A549 (cell line): ENCODE measurements at regions not wholly inside any gene's neighbourhood (a gene's known extent, or its start where the extent isn't known, plus 50 kb on each side); places are given as distances from the start of the nearest gene placed in this dataset.
A peak's percentile ranks its signal among the peaks of the same experiment; 100 is the strongest.

ENCODE experiments used
- ATAC-seq, 2 experiments: fragments of 200-7000 bp in 1 of 2; fragments of >200 bp in 1 of 2; cut with Nextera tagmentation in 1 of 2; cut with Tn5 transposase in 1 of 2; 3 replicates each; pipeline versions ENCODE4 v1.8.0 to v1.9.1; 2018 to 2020; ENCODE audit warnings: mild to moderate bottlenecking in 1 of 2, moderate library complexity in 1 of 2
- CTCF ChIA-PET: fragments of 300-600 bp; sonication (Branson Sonifier 250); formaldehyde crosslinking; extraction: SDS; loops from one replicate; lab custom pipeline; 2021; ENCODE audit warnings: antibody characterized with exemption, inconsistent platforms; lab: Yijun Ruan, JAX
- POLR2A ChIA-PET: fragments of 350-600 bp; formaldehyde crosslinking; extraction: SDS; loops from one replicate; lab custom pipeline; 2021; ENCODE audit warnings: antibody characterized with exemption, inconsistent platforms; lab: Yijun Ruan, JAX
- DNase-seq, 2 experiments: peaks; one replicate each; pipeline versions ENCODE4 v3.0.0 to v3.0.0-alpha.2; 2011 to 2016; ENCODE audit warnings: low read depth in 1 of 2, low spot score in 1 of 2
- FAIRE-seq: peaks from 2 replicates; lab custom pipeline; 2011; peaks lifted over from hg19 to GRCh38; lab: Jason Lieb, UNC
- H3K27ac ChIP-seq, 2 experiments: fragments of >200 bp; sonication (Bioruptor Twin); formaldehyde crosslinking; 3 replicates each; pipeline ENCODE4 v1.5.1; 2016 to 2017
- H3K4me1 ChIP-seq: fragments of >200 bp; sonication (Bioruptor Twin); formaldehyde crosslinking; 3 replicates; pipeline ENCODE4 v1.6.1; 2016
- H3K4me2 ChIP-seq: fragments of >200 bp; sonication (Bioruptor Twin); formaldehyde crosslinking; 3 replicates; pipeline ENCODE4 v1.6.1; 2016
- H3K4me3 ChIP-seq: fragments of >200 bp; sonication (Bioruptor Twin); formaldehyde crosslinking; 3 replicates; pipeline ENCODE4 v1.5.1; 2016
- H3K9me3 ChIP-seq: fragments of >200 bp; sonication (Bioruptor Twin); formaldehyde crosslinking; 3 replicates; pipeline ENCODE4 v1.6.1; 2016
- ATOH8 ChIP-seq: fragments of 250-450 bp; sonication (Bioruptor Pico); IDR thresholded peaks from 2 replicates; pipeline ENCODE4 v1.5.0; 2020; ENCODE audit warnings: low read depth, mild to moderate bottlenecking, moderate library complexity
- BHLHE40 ChIP-seq: IDR thresholded peaks from 2 replicates; pipeline ENCODE4 v1.6.1; 2012; ENCODE audit warnings: low read depth, low read length, inconsistent platforms
- CBX2 ChIP-seq: fragments of 200-600 bp; sonication (generic); IDR thresholded peaks from 2 replicates; pipeline ENCODE4 v1.6.1; 2016; ENCODE audit warnings: low read depth, mild to moderate bottlenecking, borderline replicate concordance
- CBX8 ChIP-seq: fragments of 200-600 bp; sonication (generic); IDR thresholded peaks from 2 replicates; pipeline ENCODE4 v1.6.1; 2016
- EHF ChIP-seq: fragments of 250-450 bp; sonication (Bioruptor Pico); IDR thresholded peaks from 2 replicates; pipeline ENCODE4 v1.5.0; 2020; ENCODE audit warnings: mild to moderate bottlenecking
- EP300 ChIP-seq, 2 experiments: fragments of >200 bp; sonication (Bioruptor Twin); formaldehyde crosslinking; IDR thresholded peaks; 2 replicates in 1 of 2; 3 replicates in 1 of 2; pipeline ENCODE4 v1.6.1; 2016 to 2017
- FOSB ChIP-seq: fragments of 250-450 bp; sonication (Bioruptor Pico); IDR thresholded peaks from 2 replicates; pipeline ENCODE4 v1.5.0; 2020; ENCODE audit warnings: mild to moderate bottlenecking, moderate library complexity
- GATA3 ChIP-seq: IDR thresholded peaks from 2 replicates; pipeline ENCODE4 v1.6.1; 2012; ENCODE audit warnings: borderline replicate concordance
- HOXB13 ChIP-seq: fragments of 250-450 bp; sonication (Bioruptor Pico); IDR thresholded peaks from 2 replicates; pipeline ENCODE4 v1.5.0; 2020; ENCODE audit warnings: low read depth, mild to moderate bottlenecking, moderate library complexity
- HOXB5 ChIP-seq: fragments of 250-450 bp; sonication (Bioruptor Pico); IDR thresholded peaks from 2 replicates; pipeline ENCODE4 v1.5.0; 2020; ENCODE audit warnings: mild to moderate bottlenecking, moderate library complexity
- JUNB ChIP-seq: fragments of >200 bp; sonication (Bioruptor Twin); formaldehyde crosslinking; IDR thresholded peaks from 2 replicates; pipeline ENCODE4 v1.6.1; 2016
- MAFK ChIP-seq: fragments of 450-650 bp; IDR thresholded peaks from 2 replicates; pipeline ENCODE4 v1.6.1; 2014; ENCODE audit not compliant: partially characterized antibody
- MAX ChIP-seq: IDR thresholded peaks from 2 replicates; pipeline ENCODE4 v1.6.1; 2012
- NFE2L2 ChIP-seq: fragments of 150-350 bp; conservative IDR thresholded peaks from 2 replicates; pipeline ENCODE4 v1.6.1; 2014; ENCODE audit warnings: low read length
- NPAS2 ChIP-seq: fragments of 250-450 bp; sonication (Bioruptor Pico); IDR thresholded peaks from 2 replicates; pipeline ENCODE4 v1.8.0; 2022; ENCODE audit warnings: mild to moderate bottlenecking, moderate library complexity, borderline replicate concordance
- POLR2A ChIP-seq: IDR thresholded peaks from 2 replicates; pipeline ENCODE4 v1.6.1; 2012; ENCODE audit warnings: mild to moderate bottlenecking, low read length
- RAD21 ChIP-seq, 2 experiments: fragments of >200 bp in 1 of 2; sonication (Bioruptor Twin) in 1 of 2; formaldehyde crosslinking in 1 of 2; IDR thresholded peaks in 1 of 2; conservative IDR thresholded peaks in 1 of 2; 2 replicates in 1 of 2; 3 replicates in 1 of 2; pipeline ENCODE4 v1.6.1; 2012 to 2018; ENCODE audit warnings: inconsistent platforms in 1 of 2
- RCOR1 ChIP-seq: fragments of 150-350 bp; IDR thresholded peaks from 2 replicates; pipeline ENCODE4 v1.6.1; 2014; ENCODE audit warnings: antibody characterized with exemption, low read length, low read depth
- RFX5 ChIP-seq: fragments of 450-650 bp; IDR thresholded peaks from 2 replicates; pipeline ENCODE4 v1.7.1; 2014; ENCODE audit warnings: antibody characterized with exemption, mild to moderate bottlenecking, moderate library complexity
- TP53 ChIP-seq: fragments of 250-450 bp; sonication (Bioruptor Pico); IDR thresholded peaks from 2 replicates; pipeline ENCODE4 v1.5.0; 2021; ENCODE audit warnings: mild to moderate bottlenecking, moderate library complexity
- WGBS: methylation state at CpG from one replicate; pipeline ENCODE4 v1.1.6; 2017; ENCODE audit errors: missing lambda C conversion rate; 5-methylcytosine and 5-hydroxymethylcytosine counted together
- TF ChIP-seq, protein P1 (sequence below): fragments of 200-600 bp; sonication (generic); IDR thresholded peaks from 2 replicates; pipeline ENCODE4 v1.6.1; 2016; ENCODE audit warnings: antibody characterized with exemption, mild to moderate bottlenecking, moderate library complexity
- TF ChIP-seq, protein P2 (sequence below): fragments of >200 bp; sonication (Bioruptor Twin); formaldehyde crosslinking; IDR thresholded peaks from 3 replicates; pipeline ENCODE4 v1.5.1; 2016
- TF ChIP-seq, protein P3 (sequence below): fragments of >200 bp; sonication (Bioruptor Twin); formaldehyde crosslinking; IDR thresholded peaks from 2 replicates; pipeline ENCODE4 v1.6.1; 2016
- TF ChIP-seq, protein P4 (sequence below): fragments of 150-350 bp; IDR thresholded peaks from 2 replicates; pipeline ENCODE4 v1.6.1; 2014; ENCODE audit warnings: low read depth, mild to moderate bottlenecking, low read length

- peak; percentile 31; the same call in 1 of the 2 replicates for TF ChIP-seq FOSB (CRISPR knock-in tag)
- peak; percentile 23 to 47; a peak in 2 of 5 replicates for TF ChIP-seq EP300 (IDR thresholded peaks at IDR 0.05)
- 0 out of 2 replicates have a peak, but pooled peaks have one; percentile 66 for TF ChIP-seq HOXB5 (CRISPR knock-in tag)
- TF ChIP-seq MAX = peak; percentile 68
- TF ChIP-seq BHLHE40 = no peak
- peak; percentile 46; the same call in 1 of the 2 replicates for TF ChIP-seq GATA3
- TF ChIP-seq TP53 (CRISPR knock-in tag) = no peak
- 0 out of 2 replicates have a peak, but pooled peaks have one; percentile 56 for TF ChIP-seq HOXB13 (CRISPR knock-in tag)
These were observed 299.9 kb upstream of the PITRM1 start (continued) for GRCh38 chr10:3472287-3473051.

DNA sequence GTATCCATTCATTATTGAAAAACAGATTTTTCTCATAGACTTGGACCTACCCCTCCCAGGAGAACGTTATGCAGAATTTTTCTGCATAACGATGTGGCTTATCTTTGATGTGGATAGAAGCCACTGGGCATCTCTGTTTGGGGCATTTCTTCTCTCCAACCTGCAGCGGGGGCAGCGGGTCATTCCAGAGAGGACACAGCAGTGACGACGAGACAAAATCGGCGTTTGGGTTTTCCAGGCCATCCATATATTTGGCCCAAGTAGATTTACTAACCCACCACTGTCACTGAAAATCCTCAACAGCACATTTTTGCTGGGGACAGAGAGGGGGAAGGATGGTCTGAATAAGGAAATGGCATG, 299.3 kb upstream of the PITRM1 start:
- Histone ChIP-seq H3K9me3 (no peaks in the 10 kb centered on the region), H3K4me3 (no peak overlapping the region), H3K4me2 (peak overlapping the region; percentile 78), H3K27ac (peak overlapping the region; percentile 77 to 92), H3K4me1 (peaks cover 46% of the 10 kb centered on the region)
- DNase-seq = no peak
- ChIA-PET CTCF (no interaction called here), POLR2A (interaction anchor here (1.0 to 1.3 kb wide), 2 partner anchors 304 to 313 kb away, joined by 4 read pairs; partner anchors contain the start of gene KLF6)
- FAIRE-seq = no peak
- TF ChIP-seq, protein P1, sequence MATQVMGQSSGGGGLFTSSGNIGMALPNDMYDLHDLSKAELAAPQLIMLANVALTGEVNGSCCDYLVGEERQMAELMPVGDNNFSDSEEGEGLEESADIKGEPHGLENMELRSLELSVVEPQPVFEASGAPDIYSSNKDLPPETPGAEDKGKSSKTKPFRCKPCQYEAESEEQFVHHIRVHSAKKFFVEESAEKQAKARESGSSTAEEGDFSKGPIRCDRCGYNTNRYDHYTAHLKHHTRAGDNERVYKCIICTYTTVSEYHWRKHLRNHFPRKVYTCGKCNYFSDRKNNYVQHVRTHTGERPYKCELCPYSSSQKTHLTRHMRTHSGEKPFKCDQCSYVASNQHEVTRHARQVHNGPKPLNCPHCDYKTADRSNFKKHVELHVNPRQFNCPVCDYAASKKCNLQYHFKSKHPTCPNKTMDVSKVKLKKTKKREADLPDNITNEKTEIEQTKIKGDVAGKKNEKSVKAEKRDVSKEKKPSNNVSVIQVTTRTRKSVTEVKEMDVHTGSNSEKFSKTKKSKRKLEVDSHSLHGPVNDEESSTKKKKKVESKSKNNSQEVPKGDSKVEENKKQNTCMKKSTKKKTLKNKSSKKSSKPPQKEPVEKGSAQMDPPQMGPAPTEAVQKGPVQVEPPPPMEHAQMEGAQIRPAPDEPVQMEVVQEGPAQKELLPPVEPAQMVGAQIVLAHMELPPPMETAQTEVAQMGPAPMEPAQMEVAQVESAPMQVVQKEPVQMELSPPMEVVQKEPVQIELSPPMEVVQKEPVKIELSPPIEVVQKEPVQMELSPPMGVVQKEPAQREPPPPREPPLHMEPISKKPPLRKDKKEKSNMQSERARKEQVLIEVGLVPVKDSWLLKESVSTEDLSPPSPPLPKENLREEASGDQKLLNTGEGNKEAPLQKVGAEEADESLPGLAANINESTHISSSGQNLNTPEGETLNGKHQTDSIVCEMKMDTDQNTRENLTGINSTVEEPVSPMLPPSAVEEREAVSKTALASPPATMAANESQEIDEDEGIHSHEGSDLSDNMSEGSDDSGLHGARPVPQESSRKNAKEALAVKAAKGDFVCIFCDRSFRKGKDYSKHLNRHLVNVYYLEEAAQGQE = no peak
- TF ChIP-seq FOSB (CRISPR knock-in tag) = no peak
- TF ChIP-seq TP53 (CRISPR knock-in tag) = no peak
- TF ChIP-seq, protein P2, sequence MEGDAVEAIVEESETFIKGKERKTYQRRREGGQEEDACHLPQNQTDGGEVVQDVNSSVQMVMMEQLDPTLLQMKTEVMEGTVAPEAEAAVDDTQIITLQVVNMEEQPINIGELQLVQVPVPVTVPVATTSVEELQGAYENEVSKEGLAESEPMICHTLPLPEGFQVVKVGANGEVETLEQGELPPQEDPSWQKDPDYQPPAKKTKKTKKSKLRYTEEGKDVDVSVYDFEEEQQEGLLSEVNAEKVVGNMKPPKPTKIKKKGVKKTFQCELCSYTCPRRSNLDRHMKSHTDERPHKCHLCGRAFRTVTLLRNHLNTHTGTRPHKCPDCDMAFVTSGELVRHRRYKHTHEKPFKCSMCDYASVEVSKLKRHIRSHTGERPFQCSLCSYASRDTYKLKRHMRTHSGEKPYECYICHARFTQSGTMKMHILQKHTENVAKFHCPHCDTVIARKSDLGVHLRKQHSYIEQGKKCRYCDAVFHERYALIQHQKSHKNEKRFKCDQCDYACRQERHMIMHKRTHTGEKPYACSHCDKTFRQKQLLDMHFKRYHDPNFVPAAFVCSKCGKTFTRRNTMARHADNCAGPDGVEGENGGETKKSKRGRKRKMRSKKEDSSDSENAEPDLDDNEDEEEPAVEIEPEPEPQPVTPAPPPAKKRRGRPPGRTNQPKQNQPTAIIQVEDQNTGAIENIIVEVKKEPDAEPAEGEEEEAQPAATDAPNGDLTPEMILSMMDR = no peak
- TF ChIP-seq RFX5 = no peak
- no peak for TF ChIP-seq CBX8
- no peak for TF ChIP-seq RCOR1
- TF ChIP-seq RAD21 (conservative IDR thresholded peaks at IDR 0.05 in 1 of 2, IDR thresholded peaks at IDR 0.05 in 1 of 2) = no peak
- TF ChIP-seq NPAS2 (CRISPR knock-in tag) = no peak
- no peak for TF ChIP-seq EHF (CRISPR knock-in tag)
- TF ChIP-seq ATOH8 (CRISPR knock-in tag) = no peak
- TF ChIP-seq, protein P3, sequence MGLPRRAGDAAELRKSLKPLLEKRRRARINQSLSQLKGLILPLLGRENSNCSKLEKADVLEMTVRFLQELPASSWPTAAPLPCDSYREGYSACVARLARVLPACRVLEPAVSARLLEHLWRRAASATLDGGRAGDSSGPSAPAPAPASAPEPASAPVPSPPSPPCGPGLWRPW = no peak
- no peak for TF ChIP-seq JUNB
- TF ChIP-seq HOXB13 (CRISPR knock-in tag) = no peak
- TF ChIP-seq POLR2A = no peak
- TF ChIP-seq EP300 (IDR thresholded peaks at IDR 0.05) = no peak
- no peak for TF ChIP-seq MAFK
- no peak for TF ChIP-seq NFE2L2
- TF ChIP-seq CBX2 = no peak
- TF ChIP-seq, protein P4, sequence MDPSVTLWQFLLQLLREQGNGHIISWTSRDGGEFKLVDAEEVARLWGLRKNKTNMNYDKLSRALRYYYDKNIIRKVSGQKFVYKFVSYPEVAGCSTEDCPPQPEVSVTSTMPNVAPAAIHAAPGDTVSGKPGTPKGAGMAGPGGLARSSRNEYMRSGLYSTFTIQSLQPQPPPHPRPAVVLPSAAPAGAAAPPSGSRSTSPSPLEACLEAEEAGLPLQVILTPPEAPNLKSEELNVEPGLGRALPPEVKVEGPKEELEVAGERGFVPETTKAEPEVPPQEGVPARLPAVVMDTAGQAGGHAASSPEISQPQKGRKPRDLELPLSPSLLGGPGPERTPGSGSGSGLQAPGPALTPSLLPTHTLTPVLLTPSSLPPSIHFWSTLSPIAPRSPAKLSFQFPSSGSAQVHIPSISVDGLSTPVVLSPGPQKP = no peak
- 96% methylated on average over 8 of the region's 8 CpGs for WGBS
- no peak for ATAC-seq
